Endothelial cell of umbilical vein (primary cell): ENCODE measurements at regions not wholly inside any gene's neighbourhood (a gene's known extent, or its start where the extent isn't known, plus 50 kb on each side); places are given as distances from the start of the nearest gene placed in this dataset.

ENCODE experiments used
- BruUV-seq: library from RNA; stranded (reverse); fragments of 400-500 nt; replicated peaks from 2 replicates; lab custom pipeline; 2021; lab: Mats Ljungman, UMichigan
- CTCF ChIA-PET: fragments of 300-600, 350-600 bp; sonication (Branson Sonifier 250); formaldehyde crosslinking; loops from one replicate; lab custom pipeline; 2021; ENCODE audit warnings: antibody characterized with exemption, inconsistent platforms; lab: Charles Lee
- POLR2A ChIA-PET: fragments of 300-600, 350-600 bp; sonication (Branson Sonifier 250); formaldehyde crosslinking; loops from one replicate; lab custom pipeline; 2021; ENCODE audit warnings: antibody characterized with exemption, inconsistent platforms; lab: Charles Lee
- DNase-seq: peaks from one replicate; pipeline ENCODE4 v3.0.0-alpha.2; 2011; ENCODE audit warnings: low read depth, low spot score
- FAIRE-seq: peaks from 2 replicates; lab custom pipeline; 2011; peaks lifted over from hg19 to GRCh38; lab: Jason Lieb, UNC
- H2AFZ ChIP-seq: 2 replicates; pipeline ENCODE4 v1.6.0; 2012; ENCODE audit warnings: low read depth, low read length, control low read depth, inconsistent platforms
- H3K27ac ChIP-seq: 2 replicates; pipeline ENCODE4 v1.5.1; 2011; ENCODE audit warnings: low read depth, mild to moderate bottlenecking, control low read depth, low read length, moderate library complexity; ENCODE audit not compliant: insufficient read depth
- H3K27me3 ChIP-seq, 2 experiments: 2 replicates each; pipeline versions ENCODE4 v1.6.0 to v1.6.1; 2011; ENCODE audit warnings: low read length in 2 of 2, mixed read lengths in 1 of 2; ENCODE audit not compliant: control insufficient read depth in 2 of 2, insufficient read depth in 2 of 2
- H3K36me3 ChIP-seq, 2 experiments: 2 replicates in 1 of 2; 3 replicates in 1 of 2; pipeline ENCODE4 v1.5.1; 2011; ENCODE audit warnings: low read length in 2 of 2, mild to moderate bottlenecking in 1 of 2, moderate library complexity in 1 of 2; ENCODE audit not compliant: control insufficient read depth in 2 of 2, insufficient read depth in 2 of 2; ENCODE audit errors: extremely low read depth in 1 of 2
- H3K4me1 ChIP-seq: 3 replicates; pipeline ENCODE4 v1.5.1; 2011; ENCODE audit warnings: mild to moderate bottlenecking, low read length; ENCODE audit not compliant: control insufficient read depth, insufficient read depth; ENCODE audit errors: extremely low read depth
- H3K4me2 ChIP-seq: 2 replicates; pipeline ENCODE4 v1.6.1; 2011; ENCODE audit warnings: low read length, control low read depth, mixed read lengths; ENCODE audit not compliant: insufficient read depth
- H3K4me3 ChIP-seq, 3 experiments: fragments of 200-600 bp in 1 of 3; sonication (generic), shearing (Covaris generic) in 1 of 3; replicated peaks in 1 of 3; 2 replicates each; pipeline ENCODE4 v1.5.1; 2011 to 2016; ENCODE audit warnings: control low read depth in 3 of 3, low read length in 3 of 3, mild to moderate bottlenecking in 2 of 3, inconsistent platforms in 1 of 3, low read depth in 1 of 3, moderate library complexity in 1 of 3; ENCODE audit not compliant: insufficient read depth in 1 of 3
- H3K79me2 ChIP-seq: 2 replicates; pipeline ENCODE4 v1.6.0; 2012; ENCODE audit warnings: low read length, inconsistent platforms; ENCODE audit not compliant: control insufficient read depth, insufficient read depth
- H3K9ac ChIP-seq: replicated peaks from 2 replicates; pipeline ENCODE3; 2011; ENCODE audit warnings: low read length, control low read depth; ENCODE audit not compliant: insufficient read depth; ENCODE audit errors: extremely low read depth
- H3K9me1 ChIP-seq: replicated peaks from 3 replicates; pipeline ENCODE4 v1.6.0; 2011; ENCODE audit warnings: mild to moderate bottlenecking, low read length; ENCODE audit not compliant: control insufficient read depth, insufficient read depth; ENCODE audit errors: extremely low read depth
- H3K9me3 ChIP-seq: replicated peaks from 2 replicates; pipeline ENCODE4 v1.5.1; 2012; ENCODE audit warnings: low read length, inconsistent platforms; ENCODE audit not compliant: control insufficient read depth, insufficient read depth
- H4K20me1 ChIP-seq: replicated peaks from 2 replicates; pipeline ENCODE3; 2011; ENCODE audit warnings: mild to moderate bottlenecking, low read length; ENCODE audit not compliant: control insufficient read depth, insufficient read depth; ENCODE audit errors: extremely low read depth
- EZH2 ChIP-seq: IDR thresholded peaks from 2 replicates; pipeline ENCODE4 v1.6.1; 2012; ENCODE audit warnings: borderline replicate concordance, low read depth, mild to moderate bottlenecking, moderate library complexity, low read length, inconsistent platforms; ENCODE audit not compliant: severe bottlenecking
- FOS ChIP-seq: IDR thresholded peaks from 2 replicates; pipeline ENCODE4 v1.6.1; 2011; ENCODE audit warnings: mild to moderate bottlenecking, low read length, moderate library complexity, borderline replicate concordance; ENCODE audit not compliant: insufficient read depth
- GATA2 ChIP-seq: IDR thresholded peaks from 2 replicates; pipeline ENCODE4 v1.7.0; 2011; ENCODE audit warnings: low read depth, mild to moderate bottlenecking, moderate library complexity, mixed read lengths, low read length; ENCODE audit not compliant: insufficient read length, insufficient read depth
- JUN ChIP-seq: IDR thresholded peaks from 2 replicates; pipeline ENCODE4 v1.6.1; 2011; ENCODE audit warnings: borderline replicate concordance, low read depth; ENCODE audit not compliant: insufficient read length, insufficient read depth
- MAX ChIP-seq: IDR thresholded peaks from 2 replicates; pipeline ENCODE4 v1.6.1; 2011; ENCODE audit not compliant: insufficient read depth, insufficient read length
- MYC ChIP-seq: IDR thresholded peaks from one replicate; pipeline ENCODE4 v1.6.1; 2011; ENCODE audit warnings: mild to moderate bottlenecking, low read depth, low read length
- POLR2A ChIP-seq: IDR thresholded peaks from 2 replicates; pipeline ENCODE4 v1.6.1; 2012; ENCODE audit warnings: low read depth, mild to moderate bottlenecking, control low read depth, low read length
- dilution Hi-C: fragments of 300-500 bp; cut with MboI; formaldehyde crosslinking; loops from one replicate; pipeline ENCODE4 v1.15.0; 2019; ENCODE audit warnings: low sequenced_read_pairs; ENCODE audit not compliant: extremely low pct_ligation_motif_present
- intact Hi-C: fragments of 100-400 bp; cut with micrococcal nuclease; formaldehyde crosslinking; loops from one replicate; pipeline ENCODE4 v1.10.0; 2022
- TF ChIP-seq, protein P1 (sequence below), 2 donors: IDR thresholded peaks; 1 replicate in 1 of 2; 2 replicates in 1 of 2; pipeline ENCODE4 v1.5.1; 2011; ENCODE audit warnings: low read length in 2 of 2, mild to moderate bottlenecking in 2 of 2, moderate library complexity in 2 of 2, control low read depth in 1 of 2, inconsistent platforms in 1 of 2, low read depth in 1 of 2; ENCODE audit not compliant: insufficient read depth in 1 of 2; ENCODE audit errors: extremely low read depth in 1 of 2

- no peaks in the 10 kb centered on the region for H3K4me1 ChIP-seq
- no peak for DNase-seq
- dilution Hi-C loops, result no loop called here
Measured at GRCh38 chr13:85142351-85142927, 656.8 kb downstream of the SLITRK6 start.

GRCh38 chr13:85141401-85141800, 657.8 kb downstream of the SLITRK6 start:
- Histone ChIP-seq H3K9me1 (no peaks in the 10 kb centered on the region), H3K27me3 (no peaks in the 10 kb centered on the region), H3K4me3 (no peak overlapping the region), H3K9me3 (no peaks in the 10 kb centered on the region), H3K4me1 (no peaks in the 10 kb centered on the region), H3K79me2 (no peaks in the 10 kb centered on the region), H3K4me2 (no peak overlapping the region), H3K36me3 (no peaks in the 10 kb centered on the region), H3K27ac (no peak overlapping the region), H2AFZ (no peak overlapping the region), H3K9ac (no peak overlapping the region), H4K20me1 (no peaks in the 10 kb centered on the region)
- intact Hi-C loops (no loop called here), dilution Hi-C loops (no loop called here)
- ChIA-PET POLR2A (no interaction called here), CTCF (no interaction called here)
- BruUV-seq, result no TSS peak
- TF ChIP-seq FOS, result no peak
- no peak for TF ChIP-seq GATA2
- no peak for TF ChIP-seq MYC
- TF ChIP-seq, protein P1, sequence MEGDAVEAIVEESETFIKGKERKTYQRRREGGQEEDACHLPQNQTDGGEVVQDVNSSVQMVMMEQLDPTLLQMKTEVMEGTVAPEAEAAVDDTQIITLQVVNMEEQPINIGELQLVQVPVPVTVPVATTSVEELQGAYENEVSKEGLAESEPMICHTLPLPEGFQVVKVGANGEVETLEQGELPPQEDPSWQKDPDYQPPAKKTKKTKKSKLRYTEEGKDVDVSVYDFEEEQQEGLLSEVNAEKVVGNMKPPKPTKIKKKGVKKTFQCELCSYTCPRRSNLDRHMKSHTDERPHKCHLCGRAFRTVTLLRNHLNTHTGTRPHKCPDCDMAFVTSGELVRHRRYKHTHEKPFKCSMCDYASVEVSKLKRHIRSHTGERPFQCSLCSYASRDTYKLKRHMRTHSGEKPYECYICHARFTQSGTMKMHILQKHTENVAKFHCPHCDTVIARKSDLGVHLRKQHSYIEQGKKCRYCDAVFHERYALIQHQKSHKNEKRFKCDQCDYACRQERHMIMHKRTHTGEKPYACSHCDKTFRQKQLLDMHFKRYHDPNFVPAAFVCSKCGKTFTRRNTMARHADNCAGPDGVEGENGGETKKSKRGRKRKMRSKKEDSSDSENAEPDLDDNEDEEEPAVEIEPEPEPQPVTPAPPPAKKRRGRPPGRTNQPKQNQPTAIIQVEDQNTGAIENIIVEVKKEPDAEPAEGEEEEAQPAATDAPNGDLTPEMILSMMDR (IDR thresholded peaks at IDR 0.05; ENCODE audit: extremely low read depth in 1 of 2, insufficient read depth in 1 of 2, low read depth in 1 of 2, low read length in 2 of 2), result no peak
- TF ChIP-seq JUN, result no peak
- no peak for TF ChIP-seq POLR2A
- no peak for TF ChIP-seq MAX
- TF ChIP-seq EZH2, result no peak
- FAIRE-seq (no peak), DNase-seq (no peak)

More at GRCh38 chr13:85142351-85142927, 656.8 kb downstream of the SLITRK6 start:
- Histone ChIP-seq H3K4me3 (no peak overlapping the region), H4K20me1 (no peaks in the 10 kb centered on the region), H3K27me3 (no peaks in the 10 kb centered on the region), H3K27ac (no peak overlapping the region), H3K9me1 (no peaks in the 10 kb centered on the region), H3K9me3 (no peaks in the 10 kb centered on the region), H3K36me3 (no peaks in the 10 kb centered on the region), H2AFZ (no peak overlapping the region), H3K4me2 (no peak overlapping the region), H3K9ac (no peak overlapping the region), H3K79me2 (no peaks in the 10 kb centered on the region)
- TF ChIP-seq JUN, result no peak
- no peak for TF ChIP-seq GATA2
- no peak for TF ChIP-seq MAX
- TF ChIP-seq MYC, result no peak
- TF ChIP-seq EZH2, result no peak
- ChIA-PET CTCF (no interaction called here), POLR2A (no interaction called here)
- BruUV-seq, result no TSS peak
- intact Hi-C loops, result no loop called here
- FAIRE-seq, result no peak
